ENCODE measurements at regions not wholly inside any gene's neighbourhood (a gene's known extent, or its start where the extent isn't known, plus 50 kb on each side); places are given as distances from the start of the nearest gene placed in this dataset.
"Not testable (repeated sequence)": the region's sequence is repeated elsewhere in the genome, so short reads cannot be mapped to it uniquely, and the experiment has no call there.

DNA sequence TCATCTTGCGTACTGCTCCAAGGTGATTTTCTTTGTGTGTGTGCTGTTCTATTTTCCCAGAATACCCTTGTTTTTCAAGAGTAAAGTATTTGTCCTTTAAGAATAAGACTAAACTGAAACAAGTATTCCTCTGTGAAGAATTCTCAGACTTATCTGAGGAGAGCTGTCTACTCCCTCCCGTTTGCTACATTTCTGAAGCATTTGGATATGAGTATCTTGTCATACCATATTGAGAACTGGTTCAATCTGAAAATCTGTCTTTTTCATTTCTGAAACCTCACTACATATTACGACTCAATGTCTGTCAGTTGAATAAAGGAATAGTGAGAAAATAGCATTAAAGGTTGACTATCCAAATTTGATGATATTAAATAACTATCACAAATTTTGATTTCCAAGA, 159.4 kb downstream of the PMAIP1 start:
- no peak for DNase-seq

DNA sequence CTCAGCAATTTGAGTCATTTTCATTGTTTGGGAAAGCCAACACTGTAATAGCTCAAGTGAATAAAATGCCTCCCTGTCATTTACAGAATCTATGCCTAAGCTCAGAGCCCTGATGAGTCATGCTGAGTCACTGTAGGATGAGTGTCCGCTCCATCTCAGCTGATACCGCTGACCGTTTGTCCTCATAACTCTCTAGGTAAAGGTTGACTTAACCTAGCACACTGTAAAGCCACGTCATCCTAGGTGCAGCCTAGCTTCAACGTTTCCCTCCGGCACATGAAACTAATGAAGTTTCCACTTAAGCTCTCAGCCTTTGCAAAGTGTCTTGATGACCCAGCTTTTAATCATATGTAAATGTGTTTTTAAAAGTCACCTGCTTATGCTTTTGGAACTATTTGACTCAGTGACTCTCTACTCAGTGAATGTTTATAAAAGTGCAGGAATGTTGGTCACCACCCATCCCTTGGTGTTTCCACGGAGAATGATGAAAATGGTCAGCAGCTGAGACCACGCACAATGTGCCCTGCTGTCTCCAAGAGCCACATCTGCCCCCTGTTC, 154.0 kb downstream of the PMAIP1 start:
- no peak for DNase-seq

DNA sequence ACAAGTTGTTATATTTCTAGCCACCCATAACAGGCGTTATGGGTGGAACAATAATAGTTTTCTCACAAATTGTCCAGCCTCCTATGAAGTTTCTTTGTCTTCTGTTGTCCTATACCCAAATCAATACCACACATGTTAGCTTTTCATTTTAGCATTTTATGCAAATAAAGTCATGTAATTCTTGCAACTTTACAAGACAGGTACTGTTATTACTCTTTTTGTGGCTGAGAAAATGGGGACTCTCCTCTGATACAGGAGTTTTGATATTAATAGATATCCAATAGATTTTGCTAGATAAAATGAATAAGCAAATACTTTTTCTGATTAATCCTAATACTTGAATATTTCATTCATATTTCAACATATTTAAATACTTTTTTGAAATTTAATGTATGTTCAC, 151.0 kb downstream of the PMAIP1 start:
- no peak for DNase-seq

DNA sequence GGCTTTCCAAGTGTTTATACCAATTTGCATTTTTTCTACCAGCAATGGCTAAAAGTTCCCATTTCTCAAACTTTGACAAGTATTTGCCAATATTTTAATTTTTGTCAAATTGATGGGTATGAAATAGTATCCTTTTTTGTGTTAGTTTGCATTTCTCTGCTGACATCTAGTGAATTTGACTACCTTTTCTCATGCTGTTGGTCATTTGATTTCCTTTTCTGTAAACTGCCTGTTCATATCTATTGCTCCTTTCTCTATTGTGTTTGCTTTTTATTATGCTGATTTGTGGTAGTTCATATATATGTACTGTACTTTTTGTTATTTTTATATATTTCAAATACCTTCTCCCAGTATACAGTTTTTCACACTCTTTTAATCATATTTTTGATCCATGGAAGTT, 149.4 kb downstream of the PMAIP1 start:
- DNase-seq: no peak

DNA sequence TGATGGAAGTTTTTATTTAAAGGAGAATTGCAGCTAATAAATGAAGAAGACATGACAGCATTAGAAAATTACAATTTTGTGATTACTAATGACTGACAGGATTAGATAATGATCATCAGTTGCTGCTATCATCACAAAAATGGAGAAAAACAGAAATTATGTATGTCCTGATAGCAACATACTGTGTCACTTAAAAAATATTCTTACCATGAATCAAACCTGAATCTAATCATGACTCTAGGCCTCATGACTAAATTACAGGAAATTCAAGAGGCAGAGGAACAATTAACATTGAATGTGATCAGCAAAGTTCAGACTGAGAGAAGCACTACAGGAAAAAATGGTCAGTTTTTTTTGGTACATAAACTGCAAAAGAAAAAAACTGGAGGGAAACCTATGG, 147.8 kb downstream of the PMAIP1 start:
- DNase-seq: no peak

DNA sequence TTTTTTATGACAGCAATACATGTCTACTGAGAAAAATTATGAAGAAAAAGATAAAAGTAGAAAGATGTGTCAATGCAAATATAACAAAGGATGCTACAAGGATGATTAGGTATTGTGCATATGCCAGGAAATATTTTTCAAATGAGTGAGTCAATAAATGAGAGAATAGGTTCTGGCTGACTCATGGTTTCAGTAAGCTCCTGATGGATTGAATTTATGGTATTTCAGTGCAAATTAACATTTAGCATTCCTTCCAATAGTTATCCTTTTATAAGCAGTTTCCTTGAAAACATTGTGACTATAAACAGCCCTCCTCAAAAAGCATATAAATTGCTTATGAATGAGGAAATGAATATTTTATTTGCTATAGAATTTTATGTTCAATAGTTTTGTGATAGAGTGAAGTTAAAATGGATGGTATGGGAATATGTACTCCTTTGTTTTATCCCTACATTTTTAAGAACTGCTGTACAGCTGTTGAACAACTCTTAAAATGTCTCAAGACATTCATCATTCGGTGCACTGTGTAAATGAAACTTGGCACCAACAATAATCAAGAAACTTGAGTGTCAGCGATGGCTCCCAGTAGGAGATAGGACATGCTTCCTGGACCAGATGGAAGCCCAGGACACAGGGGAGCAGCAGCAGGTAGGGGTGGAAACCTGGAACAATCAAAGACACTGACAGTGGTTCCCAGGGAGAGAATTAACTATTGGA, 144.7 kb downstream of the PMAIP1 start:
- no peak for DNase-seq

DNA sequence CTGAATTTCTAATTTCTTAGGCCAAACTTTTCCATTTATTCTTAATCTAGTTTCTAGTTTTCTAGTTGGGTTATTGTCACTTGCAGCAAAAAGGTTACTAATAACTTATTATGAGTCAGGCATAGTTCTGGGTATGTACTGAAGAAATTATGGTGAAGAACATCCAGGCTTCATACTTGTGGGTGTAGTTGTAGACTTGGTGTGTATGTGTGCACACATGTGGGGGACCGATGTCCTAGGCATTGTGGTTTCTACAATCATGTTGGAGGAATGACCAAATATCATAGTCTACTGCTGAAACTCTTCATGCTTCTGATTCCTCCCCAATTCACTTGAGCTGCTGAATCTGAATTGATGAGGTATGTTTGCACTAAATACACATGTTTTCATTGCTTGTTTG, 141.2 kb downstream of the PMAIP1 start:
- no peak for DNase-seq

DNA sequence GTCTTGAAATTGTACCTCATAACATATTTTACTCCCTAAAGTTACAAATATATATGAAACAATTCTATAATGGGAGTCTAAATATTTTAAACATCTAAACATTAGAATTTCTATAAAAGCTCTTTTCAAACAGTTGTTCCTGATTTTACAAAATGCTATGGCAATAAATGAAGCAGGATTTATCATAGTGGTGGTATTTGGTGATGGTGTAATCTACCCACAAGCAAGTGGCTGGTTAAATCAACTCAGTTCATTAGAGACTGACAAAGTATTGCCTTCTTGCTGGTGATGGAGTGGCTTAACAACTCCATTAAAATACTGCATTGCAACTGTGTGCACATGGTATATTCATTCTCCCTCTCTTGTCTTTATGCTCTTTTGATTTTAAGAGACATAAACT, 138.9 kb downstream of the PMAIP1 start:
- no peak for DNase-seq

DNA sequence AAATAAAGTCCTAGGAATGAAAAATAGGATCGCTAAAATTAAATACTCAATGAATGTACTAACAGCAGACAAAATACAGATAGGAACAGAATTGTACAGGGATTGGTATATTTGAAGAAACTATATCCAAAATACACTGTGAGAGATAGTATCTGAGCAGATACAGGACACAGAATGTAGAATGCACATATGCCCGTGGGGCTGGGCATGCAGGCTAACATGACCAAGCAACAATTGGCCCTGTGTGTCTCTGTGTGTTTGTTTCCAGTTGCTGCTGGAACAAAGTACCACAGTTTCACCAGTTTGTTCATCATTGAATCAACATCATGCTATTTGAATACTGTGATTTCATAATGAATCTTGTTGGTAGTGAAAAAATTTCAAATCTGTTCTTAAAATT, 127.6 kb downstream of the PMAIP1 start:
- no peak for DNase-seq

DNA sequence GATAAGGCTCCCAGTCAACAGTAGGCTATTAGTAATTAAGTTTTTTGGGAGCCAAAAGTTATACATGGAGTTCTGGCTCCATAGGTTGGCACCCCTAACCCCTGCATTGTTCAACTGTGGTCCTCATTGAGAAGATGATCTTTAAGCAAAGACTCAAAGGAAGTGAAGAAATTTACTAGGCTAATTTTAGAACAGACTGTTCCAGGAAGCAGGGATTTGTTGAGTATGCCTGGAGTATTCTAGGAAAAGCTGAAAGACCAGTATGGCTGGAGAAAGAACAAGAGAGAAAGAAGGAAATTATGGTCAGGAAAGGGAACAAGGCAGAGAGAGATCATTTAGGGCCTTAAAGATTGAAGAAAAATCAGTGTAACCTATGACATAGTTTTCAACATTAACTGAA, 125.1 kb downstream of the PMAIP1 start:
- DNase-seq: no peak

DNA sequence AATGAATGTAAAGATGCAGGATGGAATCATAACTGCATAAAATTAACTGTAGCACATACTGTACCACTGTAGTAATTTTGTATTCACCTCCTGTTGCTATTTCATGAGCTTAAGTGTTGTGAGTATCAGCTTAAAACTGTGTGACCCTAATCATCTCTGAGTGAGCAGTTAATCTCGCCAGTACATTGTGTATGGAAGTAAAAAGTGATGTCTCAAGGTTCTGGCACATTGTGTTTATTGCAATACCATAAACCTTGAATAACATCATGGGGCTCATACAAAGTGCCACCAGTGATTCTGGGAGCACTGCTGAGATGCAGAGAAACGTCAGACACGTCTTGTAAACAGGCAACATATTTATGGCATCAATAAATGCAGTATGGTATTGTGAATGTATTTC, 124.5 kb downstream of the PMAIP1 start:
- no peak for DNase-seq

DNA sequence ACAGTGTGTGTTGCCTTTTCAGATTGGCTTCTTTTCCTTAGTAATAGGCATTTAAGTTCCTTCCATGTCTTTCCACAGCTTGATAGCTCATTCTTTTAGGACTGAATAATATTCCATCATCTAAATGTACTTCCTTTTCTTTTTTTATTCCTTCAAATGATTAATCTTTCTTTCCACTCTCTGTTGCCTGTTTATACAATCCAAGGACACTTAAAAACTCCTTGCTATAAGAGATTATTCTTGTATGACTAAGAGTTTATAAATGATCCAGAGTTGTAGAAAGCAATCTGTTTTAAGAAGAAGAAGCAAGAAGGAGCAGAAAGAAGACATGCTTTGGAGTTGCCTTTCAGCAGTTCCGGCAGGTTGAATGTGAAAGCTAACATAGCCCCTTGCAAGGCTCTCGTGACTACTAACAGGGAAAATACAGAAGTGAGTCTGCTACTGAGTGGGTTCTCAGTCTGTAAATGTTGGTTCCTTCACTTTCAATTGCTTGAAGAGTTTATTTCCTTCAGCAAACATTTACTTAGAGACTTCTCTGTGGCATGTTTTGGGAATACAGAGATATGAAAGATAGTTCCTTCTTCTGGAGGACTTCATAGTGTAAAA, 123.0 kb downstream of the PMAIP1 start:
- DNase-seq: no peak

DNA sequence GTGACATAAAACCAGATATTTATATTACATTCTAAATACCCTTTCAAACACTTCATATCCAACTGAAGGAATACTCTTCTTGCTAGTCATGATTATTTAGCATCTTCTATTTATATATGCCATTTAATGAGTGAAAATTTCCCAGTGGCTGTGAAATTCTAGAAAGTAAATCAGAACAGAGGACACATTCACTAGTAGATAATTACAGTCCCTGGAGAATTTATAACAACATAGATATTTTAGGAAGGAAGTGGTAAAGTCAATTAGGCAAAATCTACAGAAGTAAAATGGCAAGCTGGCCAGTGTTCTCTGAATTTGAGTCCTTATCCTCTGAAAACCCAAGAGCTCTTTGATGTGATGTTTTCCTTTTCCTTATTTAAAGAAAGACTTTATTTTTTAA, 121.8 kb downstream of the PMAIP1 start:
- DNase-seq: no peak

DNA sequence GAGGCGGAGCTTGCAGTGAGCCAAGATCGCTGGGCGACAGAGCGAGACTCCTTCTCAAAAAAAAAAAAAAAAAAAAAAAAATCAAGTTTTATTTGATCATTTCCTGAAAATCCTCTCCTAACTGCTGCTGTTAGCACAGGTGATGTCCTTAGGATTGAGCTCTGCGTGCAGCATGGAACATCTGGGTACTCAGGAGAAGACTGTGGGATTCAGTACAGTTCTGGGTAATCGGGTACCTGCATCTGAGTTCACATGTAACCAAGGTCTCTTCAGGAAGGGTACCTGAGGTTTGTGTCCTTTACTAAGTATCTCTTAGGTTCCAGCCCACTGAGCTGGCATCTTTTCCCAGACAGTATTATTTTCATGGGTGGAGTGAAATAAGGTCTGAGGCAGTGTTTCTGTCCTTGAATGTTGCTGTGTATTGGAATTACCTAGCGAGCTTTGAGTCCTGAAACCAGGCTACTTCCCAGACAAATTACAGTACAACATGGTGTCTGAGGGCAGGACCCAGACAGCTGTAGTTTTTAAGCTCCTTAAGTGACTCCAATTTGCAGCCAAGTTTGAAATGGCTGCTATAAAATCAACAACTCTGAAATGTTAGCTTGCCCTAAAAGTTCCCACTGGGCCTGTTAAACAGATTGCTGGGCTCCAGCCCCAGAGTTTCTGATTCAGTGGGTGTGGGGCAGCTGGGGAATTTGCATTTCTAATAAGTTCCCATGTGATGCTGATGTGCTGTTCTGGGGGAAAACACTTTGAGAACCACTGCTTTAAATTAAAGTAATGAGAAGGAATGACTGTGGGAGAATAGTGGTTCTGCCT, 120.5 kb downstream of the PMAIP1 start:
- no peak for DNase-seq

DNA sequence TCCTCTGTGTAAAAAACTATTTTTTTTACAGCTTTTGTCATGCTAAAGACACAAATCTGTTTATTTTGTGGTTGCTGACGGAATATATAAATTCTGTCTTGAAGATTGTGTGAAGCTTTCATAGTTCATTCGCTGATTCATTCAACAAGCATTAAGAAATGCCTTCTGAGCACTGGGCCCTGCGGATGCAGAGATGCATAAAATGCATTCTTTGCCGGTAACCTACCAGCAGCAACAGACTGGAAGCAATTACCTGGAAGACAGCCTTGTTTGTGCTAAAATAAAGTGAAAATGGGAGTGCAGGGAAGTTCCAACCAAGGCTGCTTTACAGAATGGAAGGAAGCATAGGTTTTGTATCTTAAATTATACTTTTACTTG, 119.7 kb downstream of the PMAIP1 start:
- no peak for DNase-seq

DNA sequence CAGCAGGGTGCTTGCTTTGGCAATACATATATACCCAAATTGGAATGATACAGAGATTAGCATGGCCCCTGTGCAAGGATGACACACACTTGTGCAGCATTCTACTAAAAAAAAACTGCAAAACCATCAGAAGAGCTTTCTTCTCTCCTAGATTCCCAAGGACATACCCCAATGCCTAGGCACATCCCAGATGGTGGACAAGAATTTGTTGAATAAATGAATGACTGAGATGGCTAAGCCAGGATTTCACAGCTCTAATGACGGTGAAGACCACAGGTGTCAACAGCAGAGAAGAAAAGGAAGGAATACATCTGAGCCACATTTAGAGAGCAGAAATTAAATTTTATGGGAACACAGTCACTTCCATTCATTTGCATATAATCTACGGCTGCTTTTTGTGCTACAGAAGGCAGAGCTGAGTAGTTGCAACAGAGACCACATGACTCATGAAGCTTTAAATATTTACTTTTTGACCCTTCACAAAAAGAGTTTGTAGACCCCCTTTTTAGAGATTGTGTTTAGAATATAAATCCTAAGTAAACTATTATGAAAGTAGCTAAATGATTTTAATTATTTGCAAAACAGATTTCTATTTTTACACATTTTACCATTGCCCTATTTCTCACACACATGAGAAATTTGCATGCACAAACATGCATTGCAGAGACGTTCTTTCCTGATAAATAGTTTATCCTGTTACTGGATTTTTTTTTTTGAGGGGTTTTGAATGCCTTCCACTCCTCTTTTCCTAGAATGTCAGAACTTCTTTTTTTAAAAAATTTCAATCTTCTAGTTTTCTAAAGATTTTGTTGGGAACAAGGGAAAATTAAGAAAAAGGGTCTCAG, 119.0 kb downstream of the PMAIP1 start:
- DNase-seq: no peak

DNA sequence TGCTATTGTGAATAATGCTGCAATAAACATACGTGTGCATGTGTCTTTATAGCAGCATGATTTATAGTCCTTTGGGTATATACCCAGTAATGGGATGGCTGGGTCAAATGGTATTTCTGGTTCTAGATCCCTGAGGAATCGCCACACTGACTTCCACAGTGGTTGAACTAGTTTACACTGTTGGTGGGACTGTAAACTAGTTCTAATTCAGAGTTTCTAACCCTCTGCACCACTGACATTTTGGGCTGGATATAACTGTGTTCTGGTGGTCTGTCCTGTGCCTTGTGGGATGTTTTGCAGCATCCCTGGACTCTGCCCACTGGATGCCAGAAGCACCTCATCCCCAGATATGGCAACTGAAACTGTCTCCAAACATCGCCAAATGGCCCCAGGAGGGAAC, 118.3 kb downstream of the PMAIP1 start:
- DNase-seq: not testable (repeated sequence)

DNA sequence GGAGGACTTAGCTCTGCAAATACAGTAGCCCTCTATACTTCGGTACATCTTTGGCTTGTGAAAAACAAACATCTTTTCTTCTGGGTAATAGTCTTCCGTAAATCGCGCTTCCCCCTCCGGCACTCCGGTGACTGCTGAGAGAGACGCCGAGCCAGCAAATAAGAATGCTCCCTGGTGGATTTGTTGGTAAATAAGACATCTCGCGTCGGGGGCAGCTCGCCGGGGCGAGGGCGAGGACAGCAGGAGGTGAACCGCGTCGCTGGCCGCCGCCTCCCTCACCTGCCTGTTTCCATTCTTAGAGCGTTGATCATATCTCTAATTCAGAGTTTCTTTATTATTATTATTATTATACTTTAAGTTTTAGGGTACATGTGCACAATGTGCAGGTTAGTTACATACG, 117.6 kb downstream of the PMAIP1 start:
- DNase-seq: no peak

DNA sequence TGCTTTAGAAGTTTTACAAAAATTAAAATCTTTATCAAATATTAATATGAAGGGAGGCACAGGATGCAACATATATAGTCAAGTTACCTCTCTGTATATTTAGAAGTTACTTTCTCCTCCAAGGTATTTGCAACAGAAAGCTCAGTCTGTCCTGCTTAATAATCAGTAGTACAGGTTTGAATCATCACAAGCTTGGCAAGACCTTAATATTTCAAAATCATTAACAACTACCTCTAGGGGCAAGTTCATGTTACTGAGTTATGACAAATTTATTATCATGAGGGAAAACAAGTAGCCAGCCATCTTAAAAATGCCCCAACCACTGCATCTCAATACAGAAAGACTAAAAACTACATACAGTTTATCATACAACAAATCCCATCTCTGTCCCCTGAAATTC, 116.0 kb downstream of the PMAIP1 start:
- not testable (repeated sequence) for DNase-seq

DNA sequence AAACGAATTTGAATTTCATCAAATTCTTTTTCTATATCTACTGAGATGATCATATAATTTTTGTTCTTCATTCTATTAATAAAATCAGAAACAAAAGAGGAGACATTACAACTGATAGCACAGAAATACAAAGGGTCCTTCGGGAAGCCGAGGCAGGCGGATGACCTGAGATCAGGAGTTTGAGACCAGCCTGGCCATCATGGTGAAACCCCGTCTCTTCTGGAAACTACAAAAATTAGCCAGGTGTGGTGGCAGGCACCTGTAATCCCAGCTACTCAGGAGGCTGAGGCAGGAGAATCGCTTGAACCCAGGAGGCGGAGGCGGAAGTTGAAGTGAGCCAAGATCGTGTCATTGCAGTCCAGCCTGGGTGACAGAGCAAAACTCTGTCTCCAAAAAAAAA, 113.4 kb downstream of the PMAIP1 start:
- not testable (repeated sequence) for DNase-seq

DNA sequence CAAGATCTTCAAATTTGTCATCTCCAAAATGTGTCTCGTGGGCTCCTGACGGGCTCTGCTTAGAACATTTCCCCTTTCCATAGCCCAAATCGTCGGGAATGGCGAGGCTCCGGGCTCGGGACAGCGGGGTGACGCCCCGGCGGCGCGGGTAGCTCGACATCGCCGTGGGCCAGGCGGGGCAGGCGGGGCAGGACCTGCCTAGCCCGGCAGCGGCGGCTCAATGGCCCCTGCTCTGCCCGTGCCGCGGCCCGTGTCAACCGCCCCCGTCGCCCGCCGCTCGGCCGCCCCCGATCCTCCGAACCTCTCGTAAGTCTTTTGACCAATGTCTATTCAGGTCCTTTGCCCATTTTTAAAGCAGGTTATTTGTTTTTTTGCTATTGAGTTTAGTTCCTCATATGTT, 111.2 kb downstream of the PMAIP1 start:
- DNase-seq: no peak

DNA sequence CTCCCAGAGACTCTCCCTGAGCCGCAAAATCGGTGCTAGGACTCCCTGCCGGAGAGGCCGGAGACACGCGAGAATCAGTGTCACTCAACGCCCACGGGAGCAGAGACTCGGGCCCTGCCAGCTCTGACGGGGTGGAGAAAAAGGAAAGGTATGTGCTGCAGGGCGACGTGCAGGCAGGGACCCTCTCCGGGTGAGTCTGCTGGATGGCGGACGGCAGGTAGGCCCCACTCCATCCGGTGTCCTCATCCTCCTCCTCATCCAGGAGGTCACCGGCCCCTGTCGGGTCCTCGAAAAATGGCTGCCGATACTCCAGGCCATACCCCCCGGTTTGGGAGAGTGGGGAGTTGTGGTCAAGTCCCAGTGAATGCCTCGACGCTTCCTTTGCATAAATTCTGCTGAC, 110.7 kb downstream of the PMAIP1 start:
- DNase-seq: no peak

DNA sequence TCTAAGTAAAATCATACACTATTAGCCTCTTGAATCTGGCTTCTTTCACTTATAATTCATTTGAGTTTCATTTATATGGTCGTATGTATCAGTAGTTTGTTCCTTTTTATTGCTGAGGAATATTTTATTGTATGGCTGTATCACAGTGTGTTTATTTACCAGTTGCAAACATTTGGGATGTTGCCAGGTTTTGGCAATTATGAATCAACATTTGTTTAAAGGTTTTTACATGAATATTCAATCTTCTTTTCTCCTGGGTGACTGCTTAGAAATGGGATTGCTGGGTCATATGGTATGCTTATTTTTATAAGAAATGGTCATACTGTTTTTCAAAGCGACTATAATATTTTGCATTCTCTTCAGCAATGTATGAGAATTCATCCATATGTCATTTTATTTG, 107.9 kb downstream of the PMAIP1 start:
- DNase-seq: no peak

Data from NCI-H1436 treated with DMSO at 0.1 percent for 48 hours (cell line).